AG04450 (cell line): ENCODE measurements at regions not wholly inside any gene's neighbourhood (a gene's known extent, or its start where the extent isn't known, plus 50 kb on each side); places are given as distances from the start of the nearest gene placed in this dataset.
"Not testable (repeated sequence)": the region's sequence is repeated elsewhere in the genome, so short reads cannot be mapped to it uniquely, and the experiment has no call there.

Source experiments
- CTCF ChIA-PET: fragments of 300-600, 350-600 bp; formaldehyde crosslinking; extraction: SDS; loops from one replicate; lab custom pipeline; 2022; ENCODE audit warnings: antibody characterized with exemption, inconsistent platforms; lab: Charles Lee
- POLR2A ChIA-PET: fragments of 350-600 bp; formaldehyde crosslinking; extraction: SDS; loops from one replicate; lab custom pipeline; 2021; ENCODE audit warnings: antibody characterized with exemption, inconsistent platforms; lab: Yijun Ruan, JAX
- DNase-seq: peaks from one replicate; pipeline ENCODE4 v3.0.0-alpha.2; 2011; ENCODE audit warnings: low read depth, low spot score
- H3K27ac ChIP-seq: one replicate; pipeline ENCODE4 v1.5.1; 2012; ENCODE audit warnings: low read depth, low read length, control low read depth
- H3K27me3 ChIP-seq: one replicate; pipeline ENCODE4 v1.6.0; 2012; ENCODE audit warnings: low read length; ENCODE audit not compliant: control insufficient read depth, insufficient read depth
- H3K4me3 ChIP-seq: 2 replicates; pipeline ENCODE4 v1.5.1; 2011; ENCODE audit warnings: mild to moderate bottlenecking, low read depth, low read length, control low read depth
- H3K9me3 ChIP-seq: 2 replicates; pipeline ENCODE4 v1.5.1; 2012; ENCODE audit warnings: low read length; ENCODE audit not compliant: control insufficient read depth, insufficient read depth
- CTCF ChIP-seq: IDR thresholded peaks from 2 replicates; pipeline ENCODE4 v1.5.1; 2011; ENCODE audit warnings: low read depth, low read length, control low read depth, inconsistent platforms

GRCh38 chr5:41995193-41995592 is 70.1 kb downstream of the FBXO4 start:
- no peak for TF ChIP-seq CTCF
- ChIA-PET POLR2A (no interaction called here), CTCF (no interaction called here)
- Histone ChIP-seq H3K27me3 (no peaks in the 10 kb centered on the region), H3K27ac (no peak overlapping the region), H3K9me3 (no peaks in the 10 kb centered on the region), H3K4me3 (no peak overlapping the region)
- DNase-seq = no peak

GRCh38 chr5:42001673-42002072 is 76.6 kb downstream of the FBXO4 start:
- DNase-seq = no peak
- no peak overlapping the region for H3K27ac ChIP-seq
- ChIA-PET CTCF (no interaction called here), POLR2A (no interaction called here)
- H3K4me3 ChIP-seq = no peak overlapping the region
- H3K27me3 ChIP-seq = no peaks in the 10 kb centered on the region
- TF ChIP-seq CTCF = no peak
- no peaks in the 10 kb centered on the region for H3K9me3 ChIP-seq

- DNase-seq, H3K27ac ChIP-seq, CTCF ChIA-PET: not testable (repeated sequence)
Observed at GRCh38 chr5:42003852-42004251, 78.8 kb downstream of the FBXO4 start.

DNA sequence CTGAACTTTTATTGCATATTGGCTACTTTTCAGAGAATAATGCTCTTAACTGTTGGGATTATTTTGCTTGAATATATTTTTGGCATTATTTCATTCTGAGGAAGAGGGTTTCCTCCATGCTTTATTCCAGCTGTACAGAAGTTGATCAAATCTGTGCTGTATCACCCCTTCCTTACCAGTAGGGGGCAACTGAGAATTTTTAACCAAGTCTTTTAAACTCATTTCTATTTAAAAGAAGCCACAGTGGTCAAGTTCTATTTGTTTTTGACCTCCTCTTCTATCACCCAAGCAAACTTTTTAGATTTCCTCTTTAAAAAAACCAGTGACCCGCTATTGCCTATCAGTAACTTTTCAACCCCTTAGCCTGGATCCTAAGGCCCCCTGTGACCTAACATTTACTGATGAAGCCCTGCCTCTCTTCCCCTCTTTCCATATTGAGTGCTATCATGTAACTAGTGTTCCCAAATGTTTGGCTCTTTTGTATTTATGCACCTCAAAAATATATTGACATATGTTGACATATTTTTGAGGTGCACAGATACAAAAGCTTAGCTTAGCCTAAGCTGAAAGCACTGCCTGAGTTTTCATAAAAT is 80.6 kb downstream of the FBXO4 start:
- Histone ChIP-seq H3K9me3 (no peaks in the 10 kb centered on the region), H3K27me3 (no peaks in the 10 kb centered on the region), H3K27ac (no peak overlapping the region), H3K4me3 (no peak overlapping the region)
- no peak for DNase-seq
- peak; percentile 78 for TF ChIP-seq CTCF
- ChIA-PET CTCF (interaction anchor here (0.7 to 2.1 kb wide), 11 partner anchors 9 to 884 kb away, joined by 3 to 10 read pairs (median 3); no protein-coding TSS in a partner anchor), POLR2A (no interaction called here)

More at GRCh38 chr5:42003852-42004251, 78.8 kb downstream of the FBXO4 start:
- H3K9me3 ChIP-seq, POLR2A ChIA-PET, H3K4me3 ChIP-seq, H3K27me3 ChIP-seq: not testable (repeated sequence)

GRCh38 chr5:42013561-42013960 is 88.5 kb downstream of the FBXO4 start:
- POLR2A ChIA-PET = no interaction called here
- H3K4me3 ChIP-seq = no peak overlapping the region
- no peak overlapping the region for H3K27ac ChIP-seq
- no peaks in the 10 kb centered on the region for H3K9me3 ChIP-seq
- TF ChIP-seq CTCF = no peak
- CTCF ChIA-PET = interaction anchor here (0.6 kb wide), 1 partner anchor 897 kb away, joined by 3 read pairs; no protein-coding TSS in a partner anchor
- no peak for DNase-seq
- H3K27me3 ChIP-seq = no peaks in the 10 kb centered on the region
